ENCODE measurements at regions not wholly inside any gene's neighbourhood (a gene's known extent, or its start where the extent isn't known, plus 50 kb on each side); places are given as distances from the start of the nearest gene placed in this dataset.

- no peak for TF ChIP-seq CTCF (IDR thresholded peaks at IDR 0.05)
- ChIA-PET CTCF (interaction anchor here (1.1 to 1.7 kb wide), 2 partner anchors 40 to 119 kb away, joined by 3 to 4 read pairs; no protein-coding TSS in a partner anchor), POLR2A (interaction anchor here (1.0 kb wide), 1 partner anchor 9 kb away, joined by 3 read pairs; no protein-coding TSS in a partner anchor)
- Mint-ChIP-seq H3K27me3 (no peaks in the 10 kb centered on the region), H3K4me1 (ENCODE audit: low read depth) (no peaks in the 10 kb centered on the region), H3K27ac (no peak overlapping the region), H3K9me3 (no peaks in the 10 kb centered on the region), H3K36me3 (ENCODE audit: low read depth) (no peaks in the 10 kb centered on the region), H3K4me3 (no peak overlapping the region)
- ATAC-seq (no peak), DNase-seq (no peak)
- intact Hi-C loops (cut with micrococcal nuclease) = no loop called here
These were observed 143.5 kb upstream of the UBL3 start for GRCh38 chr13:29993716-29994488.

GRCh38 chr13:29993196-29993595 lies 142.8 kb upstream of the UBL3 start:
- Mint-ChIP-seq H3K27ac (no peak overlapping the region), H3K36me3 (ENCODE audit: low read depth) (no peaks in the 10 kb centered on the region), H3K4me1 (ENCODE audit: low read depth) (no peaks in the 10 kb centered on the region), H3K4me3 (no peak overlapping the region), H3K9me3 (no peaks in the 10 kb centered on the region), H3K27me3 (no peaks in the 10 kb centered on the region)
- CTCF ChIA-PET = interaction anchor here (1.1 to 1.7 kb wide), 2 partner anchors 39 to 122 kb away, joined by 4 read pairs; no protein-coding TSS in a partner anchor
- intact Hi-C loops (cut with micrococcal nuclease) = no loop called here
- no peak for TF ChIP-seq CTCF (IDR thresholded peaks at IDR 0.05)
- ATAC-seq (no peak), DNase-seq (no peak)
- POLR2A ChIA-PET = no interaction called here

- intact Hi-C loops (cut with micrococcal nuclease) = no loop called here
- ChIA-PET POLR2A (no interaction called here), CTCF (no interaction called here)
- ATAC-seq (no peak), DNase-seq (no peak)
- no peak overlapping the region for H3K27ac Mint-ChIP-seq
- peaks cover 3% of the 10 kb centered on the region for H3K36me3 Mint-ChIP-seq (ENCODE audit: low read depth)
- H3K4me1 Mint-ChIP-seq (ENCODE audit: low read depth) = no peaks in the 10 kb centered on the region
- H3K9me3 Mint-ChIP-seq = peaks cover 10% of the 10 kb centered on the region
- H3K4me3 Mint-ChIP-seq = no peak overlapping the region
- H3K27me3 Mint-ChIP-seq = peaks cover 1% of the 10 kb centered on the region
- no peak for TF ChIP-seq CTCF (IDR thresholded peaks at IDR 0.05)
These were observed 140.9 kb upstream of the UBL3 start for GRCh38 chr13:29991343-29991742.

GRCh38 chr13:29987340-29987739 lies 136.9 kb upstream of the UBL3 start:
- intact Hi-C loops (cut with micrococcal nuclease) = no loop called here
- H3K4me3 Mint-ChIP-seq = no peak overlapping the region
- no peaks in the 10 kb centered on the region for H3K4me1 Mint-ChIP-seq (ENCODE audit: low read depth)
- ChIA-PET CTCF (no interaction called here), POLR2A (no interaction called here)
- H3K27ac Mint-ChIP-seq = no peak overlapping the region
- peaks cover 10% of the 10 kb centered on the region for H3K9me3 Mint-ChIP-seq
- H3K36me3 Mint-ChIP-seq (ENCODE audit: low read depth) = peaks cover 3% of the 10 kb centered on the region
- no peak for DNase-seq
- no peak for TF ChIP-seq CTCF (IDR thresholded peaks at IDR 0.05)
- no peak for ATAC-seq
- peaks cover 1% of the 10 kb centered on the region for H3K27me3 Mint-ChIP-seq

- Mint-ChIP-seq H3K36me3 (ENCODE audit: low read depth) (no peaks in the 10 kb centered on the region), H3K27me3 (no peaks in the 10 kb centered on the region), H3K4me1 (ENCODE audit: low read depth) (no peaks in the 10 kb centered on the region), H3K4me3 (no peak overlapping the region), H3K27ac (no peak overlapping the region), H3K9me3 (no peaks in the 10 kb centered on the region)
- TF ChIP-seq CTCF (IDR thresholded peaks at IDR 0.05) = no peak
- intact Hi-C loops (cut with micrococcal nuclease) = no loop called here
- ChIA-PET CTCF (no interaction called here), POLR2A (no interaction called here)
- DNase-seq = no peak
- ATAC-seq = no peak
These were observed 129.9 kb upstream of the UBL3 start for GRCh38 chr13:29980339-29980738.

All from activated CD8-positive, alpha-beta T cell treated with anti-CD3 and anti-CD28 coated beads for 36 hours (primary cell).